Nephron progenitor cell (in vitro differentiated cells): ENCODE measurements at regions not wholly inside any gene's neighbourhood (a gene's known extent, or its start where the extent isn't known, plus 50 kb on each side); places are given as distances from the start of the nearest gene placed in this dataset.

ENCODE experiments used
- DNase-seq: peaks from one replicate; pipeline ENCODE4 v3.0.0; 2021
- H3K27ac Mint-ChIP-seq: 2 replicates; pipeline ENCODE4 v1.8.0; 2021; ENCODE audit warnings: mild to moderate bottlenecking, moderate library complexity, mixed read lengths
- H3K27me3 Mint-ChIP-seq: 2 replicates; pipeline ENCODE4 v1.8.0; 2021; ENCODE audit warnings: mild to moderate bottlenecking, low read depth, mixed read lengths; ENCODE audit not compliant: poor library complexity
- H3K36me3 Mint-ChIP-seq: 2 replicates; pipeline ENCODE4 v1.8.0; 2021; ENCODE audit warnings: low read depth, mixed read lengths
- H3K4me1 Mint-ChIP-seq: 2 replicates; pipeline ENCODE4 v1.8.0; 2021; ENCODE audit warnings: mixed read lengths
- H3K4me3 Mint-ChIP-seq: 2 replicates; pipeline ENCODE4 v1.8.0; 2021; ENCODE audit warnings: mild to moderate bottlenecking, moderate library complexity, mixed read lengths
- H3K9me3 Mint-ChIP-seq: 2 replicates; pipeline ENCODE4 v1.8.0; 2021; ENCODE audit warnings: mild to moderate bottlenecking, moderate library complexity, mixed read lengths
- TF ChIP-seq, protein P1 (sequence below): fragments of 200-600 bp; sonication (generic); IDR thresholded peaks from 2 replicates; pipeline ENCODE4 v1.5.0; 2021; ENCODE audit warnings: antibody characterized with exemption

DNA sequence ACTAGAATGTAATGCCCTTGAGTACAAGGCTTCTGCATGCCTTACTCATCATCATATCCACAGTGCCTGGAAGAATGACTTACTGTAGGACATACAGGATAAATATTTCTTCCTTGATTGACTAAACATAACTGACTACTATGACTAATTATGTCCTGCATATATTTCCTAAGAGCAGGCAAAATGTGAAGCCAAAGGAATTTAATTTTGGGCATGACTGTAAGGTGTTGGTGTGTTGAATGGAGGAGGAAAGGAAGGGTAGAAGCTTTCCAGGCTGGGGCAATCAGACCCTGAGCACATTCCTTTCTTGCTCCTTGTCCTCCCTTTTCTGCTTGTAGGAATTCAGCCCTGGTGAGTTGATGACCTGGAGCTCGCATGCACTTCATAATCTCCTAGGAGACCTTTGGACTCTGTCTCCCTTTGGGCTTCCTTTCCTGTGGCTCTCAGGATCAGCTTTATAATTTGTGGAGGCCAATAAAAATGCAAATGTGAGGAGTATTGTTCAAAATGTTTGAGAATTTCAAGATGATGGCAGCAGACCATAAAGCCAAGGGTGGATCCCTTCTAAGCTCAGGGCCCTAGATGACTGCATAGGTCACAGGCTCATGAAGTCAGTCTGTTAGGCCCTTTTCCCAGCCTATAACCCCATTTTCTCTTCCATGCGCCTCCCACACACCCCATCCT, 174.0 kb downstream of the HMHB1 start:
- Mint-ChIP-seq H3K4me3 (no peak overlapping the region), H3K9me3 (no peaks in the 10 kb centered on the region), H3K36me3 (no peaks in the 10 kb centered on the region), H3K27me3 (peaks cover 2% of the 10 kb centered on the region), H3K27ac (peak overlapping the region; percentile 41), H3K4me1 (peaks cover 10% of the 10 kb centered on the region)
- TF ChIP-seq, protein P1, sequence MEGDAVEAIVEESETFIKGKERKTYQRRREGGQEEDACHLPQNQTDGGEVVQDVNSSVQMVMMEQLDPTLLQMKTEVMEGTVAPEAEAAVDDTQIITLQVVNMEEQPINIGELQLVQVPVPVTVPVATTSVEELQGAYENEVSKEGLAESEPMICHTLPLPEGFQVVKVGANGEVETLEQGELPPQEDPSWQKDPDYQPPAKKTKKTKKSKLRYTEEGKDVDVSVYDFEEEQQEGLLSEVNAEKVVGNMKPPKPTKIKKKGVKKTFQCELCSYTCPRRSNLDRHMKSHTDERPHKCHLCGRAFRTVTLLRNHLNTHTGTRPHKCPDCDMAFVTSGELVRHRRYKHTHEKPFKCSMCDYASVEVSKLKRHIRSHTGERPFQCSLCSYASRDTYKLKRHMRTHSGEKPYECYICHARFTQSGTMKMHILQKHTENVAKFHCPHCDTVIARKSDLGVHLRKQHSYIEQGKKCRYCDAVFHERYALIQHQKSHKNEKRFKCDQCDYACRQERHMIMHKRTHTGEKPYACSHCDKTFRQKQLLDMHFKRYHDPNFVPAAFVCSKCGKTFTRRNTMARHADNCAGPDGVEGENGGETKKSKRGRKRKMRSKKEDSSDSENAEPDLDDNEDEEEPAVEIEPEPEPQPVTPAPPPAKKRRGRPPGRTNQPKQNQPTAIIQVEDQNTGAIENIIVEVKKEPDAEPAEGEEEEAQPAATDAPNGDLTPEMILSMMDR: no peak
- no peak for DNase-seq

DNA sequence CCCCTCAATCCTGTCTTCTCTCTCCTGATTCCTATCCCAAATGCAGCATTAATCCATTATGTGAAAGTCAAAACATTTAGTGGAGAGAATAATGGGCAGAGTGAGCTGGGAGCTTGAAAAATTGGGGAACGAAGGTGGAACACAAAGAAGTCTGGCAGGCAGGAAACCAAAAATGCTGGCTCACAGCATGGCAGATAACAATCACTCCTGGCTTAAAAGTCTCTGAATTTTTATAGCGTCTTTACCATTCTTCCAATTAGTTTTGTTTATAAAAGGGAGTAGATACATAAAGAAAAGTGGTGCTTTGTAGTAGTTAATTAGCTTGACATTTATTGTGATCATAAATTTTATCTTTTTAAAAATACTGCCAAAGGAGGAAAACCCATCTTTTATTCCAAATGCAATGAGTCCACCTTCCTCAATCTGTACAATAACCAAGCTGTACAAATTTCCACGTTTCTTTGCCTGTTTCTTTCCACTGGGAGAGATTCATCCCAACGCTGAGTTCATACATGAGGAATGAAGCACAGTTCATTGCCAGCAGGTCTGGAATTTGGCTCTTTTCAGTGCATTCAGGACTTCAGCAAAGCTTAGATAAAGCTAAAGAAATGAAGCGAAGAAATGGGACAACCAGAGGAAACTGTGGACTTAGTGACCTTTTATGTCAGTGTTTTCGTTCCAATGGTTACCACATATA, 174.7 kb downstream of the HMHB1 start:
- peak overlapping the region; percentile 41 for H3K27ac Mint-ChIP-seq
- H3K36me3 Mint-ChIP-seq: no peaks in the 10 kb centered on the region
- H3K27me3 Mint-ChIP-seq: peaks cover 2% of the 10 kb centered on the region
- no peak overlapping the region for H3K4me3 Mint-ChIP-seq
- TF ChIP-seq, protein P1: no peak
- no peaks in the 10 kb centered on the region for H3K9me3 Mint-ChIP-seq
- peaks cover 10% of the 10 kb centered on the region for H3K4me1 Mint-ChIP-seq
- DNase-seq: no peak

DNA sequence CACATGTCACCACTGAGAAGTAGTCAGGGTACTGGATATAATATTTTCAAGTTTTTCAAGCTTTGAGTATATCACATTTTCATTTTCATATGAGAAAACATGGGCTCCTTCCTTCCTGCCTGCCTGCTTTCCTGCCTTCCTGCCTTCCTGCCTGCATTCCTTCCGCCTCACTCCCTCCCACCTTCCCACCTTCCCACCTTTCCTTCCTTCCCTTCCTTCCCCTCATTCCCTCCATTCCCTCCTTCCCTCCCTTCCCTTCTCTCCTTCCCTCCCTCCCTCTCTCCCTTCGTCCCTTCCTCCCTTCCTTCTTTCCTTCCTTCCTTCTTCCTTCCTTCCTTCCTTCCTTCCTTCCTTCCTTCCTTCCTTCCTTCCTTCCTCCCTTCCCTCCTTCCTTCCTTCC, 175.3 kb downstream of the HMHB1 start:
- Mint-ChIP-seq H3K27ac (no peak overlapping the region), H3K4me3 (no peak overlapping the region), H3K36me3 (no peaks in the 10 kb centered on the region), H3K9me3 (no peaks in the 10 kb centered on the region), H3K27me3 (peaks cover 2% of the 10 kb centered on the region), H3K4me1 (peaks cover 10% of the 10 kb centered on the region)
- TF ChIP-seq, protein P1: no peak
- DNase-seq: no peak

DNA sequence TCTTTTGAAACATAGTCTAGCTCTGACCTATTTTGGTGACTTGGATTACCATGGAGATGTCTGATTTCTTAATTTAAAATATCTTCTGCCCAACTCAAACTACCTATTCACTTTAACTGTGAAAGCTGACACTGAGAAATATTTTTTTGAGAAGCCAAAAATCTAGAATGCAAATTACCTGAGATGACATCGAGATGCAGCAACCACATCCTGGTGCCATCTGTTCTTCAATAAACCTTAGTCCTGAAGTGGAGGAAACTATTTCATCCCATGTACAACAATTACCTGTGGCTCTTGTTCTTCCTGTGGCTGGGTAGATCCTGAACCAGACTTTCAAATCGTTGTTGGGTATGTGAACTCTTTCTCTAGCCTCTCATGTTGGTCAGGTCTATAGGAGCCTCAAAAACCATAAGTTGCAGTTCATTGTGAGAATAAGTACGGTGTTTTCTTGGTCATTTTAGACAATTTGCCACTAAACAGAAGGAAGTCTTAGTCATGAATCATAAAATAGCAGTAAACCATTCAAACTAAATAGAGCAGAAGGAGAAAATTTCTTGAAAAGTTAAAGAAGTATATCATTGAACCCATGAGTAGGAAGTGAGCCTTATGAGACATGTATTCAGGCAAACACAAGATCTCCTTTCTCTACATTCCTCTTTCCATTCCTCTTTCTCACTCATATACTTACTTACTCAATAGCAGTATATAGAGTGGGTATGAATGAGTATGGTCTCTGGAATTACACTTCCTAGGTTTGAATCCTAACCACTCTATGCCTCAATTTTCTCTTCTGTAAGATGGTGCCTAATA, 176.0 kb downstream of the HMHB1 start:
- no peaks in the 10 kb centered on the region for H3K9me3 Mint-ChIP-seq
- H3K27me3 Mint-ChIP-seq: peaks cover 6% of the 10 kb centered on the region

DNA sequence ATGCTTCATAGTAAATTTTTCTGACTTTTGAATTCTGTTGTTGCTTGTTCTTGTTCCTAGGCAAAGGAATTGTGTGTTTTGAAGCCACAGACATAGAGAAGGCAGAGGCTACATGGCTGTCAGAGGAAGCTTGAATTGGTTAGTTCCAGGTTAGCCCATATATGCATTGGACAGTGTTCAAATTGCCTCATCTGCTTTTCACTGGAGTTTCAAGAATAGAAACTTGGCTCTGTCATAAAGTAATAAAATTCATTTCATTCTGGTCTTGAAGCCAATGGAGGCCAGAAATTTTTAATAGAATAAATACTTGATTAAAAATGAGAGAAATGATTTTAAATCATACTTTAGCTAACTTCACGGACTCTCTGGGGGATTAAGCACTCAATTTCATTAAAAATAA, 178.0 kb downstream of the YIPF5 start:
- Mint-ChIP-seq H3K4me1 (no peaks in the 10 kb centered on the region), H3K27ac (no peak overlapping the region), H3K4me3 (no peak overlapping the region), H3K36me3 (no peaks in the 10 kb centered on the region), H3K9me3 (no peaks in the 10 kb centered on the region), H3K27me3 (peaks cover 6% of the 10 kb centered on the region)
- TF ChIP-seq, protein P1: no peak
- no peak for DNase-seq

More for the DNA sequence above, 176.0 kb downstream of the HMHB1 start:
- no peak overlapping the region for H3K4me3 Mint-ChIP-seq
- peaks cover 10% of the 10 kb centered on the region for H3K4me1 Mint-ChIP-seq
- TF ChIP-seq, protein P1: no peak
- H3K36me3 Mint-ChIP-seq: no peaks in the 10 kb centered on the region
- no peak for DNase-seq
- no peak overlapping the region for H3K27ac Mint-ChIP-seq
